ENCODE measurements at regions not wholly inside any gene's neighbourhood (a gene's known extent, or its start where the extent isn't known, plus 50 kb on each side); places are given as distances from the start of the nearest gene placed in this dataset.
"Not testable (repeated sequence)": the region's sequence is repeated elsewhere in the genome, so short reads cannot be mapped to it uniquely, and the experiment has no call there.

DNA sequence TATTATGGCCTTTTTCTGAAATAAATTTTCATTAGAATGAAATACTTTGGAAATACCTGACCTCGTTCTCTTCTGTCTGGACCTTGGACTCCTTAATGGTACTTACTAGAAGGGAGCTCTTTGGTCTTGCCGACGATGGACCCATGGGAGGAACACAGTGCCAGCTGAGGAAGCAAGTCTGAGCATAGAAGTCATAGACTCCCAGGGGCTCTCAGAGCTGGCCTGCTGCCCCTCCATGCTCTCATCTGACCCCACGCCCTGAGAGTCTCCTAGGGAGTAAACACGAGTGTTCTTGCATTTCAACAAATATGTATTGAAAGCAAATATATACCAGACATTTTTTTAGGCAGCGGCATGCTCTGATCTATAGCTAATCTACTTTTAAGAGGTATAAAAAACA is 87.8 kb downstream of the PLEKHG1 start:
- Mint-ChIP-seq H3K27ac (no peak overlapping the region), H3K4me3 (no peak overlapping the region), H3K27me3 (no peaks in the 10 kb centered on the region), H3K36me3 (ENCODE audit: low read depth) (no peaks in the 10 kb centered on the region), H3K4me1 (peaks cover 27% of the 10 kb centered on the region), H3K9me3 (no peaks in the 10 kb centered on the region)
- ChIA-PET POLR2A (no interaction called here), CTCF (interaction anchor here (1.0 to 2.6 kb wide), 2 partner anchors 8 to 10 kb away, joined by 3 to 8 read pairs; no protein-coding TSS in a partner anchor)
- DNase-seq: no peak

GRCh38 chr6:150689900-150690590 is 90.4 kb downstream of the PLEKHG1 start:
- H3K4me3 Mint-ChIP-seq: no peak overlapping the region
- H3K27ac Mint-ChIP-seq: no peak overlapping the region
- no peaks in the 10 kb centered on the region for H3K9me3 Mint-ChIP-seq
- no peaks in the 10 kb centered on the region for H3K36me3 Mint-ChIP-seq (ENCODE audit: low read depth)
- peaks cover 4% of the 10 kb centered on the region for H3K4me1 Mint-ChIP-seq
- DNase-seq: no peak
- H3K27me3 Mint-ChIP-seq: no peaks in the 10 kb centered on the region
- ChIA-PET POLR2A (interaction anchor here (0.7 kb wide), 1 partner anchor 685 kb away, joined by 3 read pairs; no protein-coding TSS in a partner anchor), CTCF (no interaction called here)

DNA sequence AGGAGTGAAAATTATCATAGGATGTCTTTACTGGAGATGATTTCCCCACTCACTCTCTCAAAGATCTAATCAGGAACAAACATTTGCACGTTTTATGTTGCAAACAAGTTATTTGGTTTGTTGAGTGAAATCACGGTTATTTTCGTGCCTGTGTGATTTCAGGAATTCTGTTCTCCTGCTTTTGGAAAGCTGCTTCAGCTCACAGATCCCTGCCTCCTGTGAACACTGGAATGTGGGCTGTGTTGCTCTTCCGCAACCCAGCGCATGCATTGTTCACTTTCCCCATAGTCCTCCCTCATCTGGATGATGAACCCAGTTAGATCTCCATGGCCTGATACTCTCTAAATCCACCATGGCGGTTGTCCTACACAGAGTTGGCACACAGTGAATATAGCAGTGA is 91.0 kb downstream of the PLEKHG1 start:
- no peaks in the 10 kb centered on the region for H3K36me3 Mint-ChIP-seq (ENCODE audit: low read depth)
- POLR2A ChIA-PET: no interaction called here
- no peaks in the 10 kb centered on the region for H3K4me1 Mint-ChIP-seq
- H3K27me3 Mint-ChIP-seq: no peaks in the 10 kb centered on the region
- no peak overlapping the region for H3K4me3 Mint-ChIP-seq
- H3K9me3 Mint-ChIP-seq: no peaks in the 10 kb centered on the region
- no peak for DNase-seq
- no peak overlapping the region for H3K27ac Mint-ChIP-seq
- CTCF ChIA-PET: no interaction called here

- Mint-ChIP-seq H3K27ac (no peak overlapping the region), H3K4me3 (no peak overlapping the region), H3K9me3 (no peaks in the 10 kb centered on the region), H3K36me3 (ENCODE audit: low read depth) (no peaks in the 10 kb centered on the region), H3K4me1 (no peaks in the 10 kb centered on the region), H3K27me3 (no peaks in the 10 kb centered on the region)
- DNase-seq: no peak
- POLR2A ChIA-PET: no interaction called here
- CTCF ChIA-PET: no interaction called here
Measured at GRCh38 chr6:150691463-150691862, 91.8 kb downstream of the PLEKHG1 start.

DNA sequence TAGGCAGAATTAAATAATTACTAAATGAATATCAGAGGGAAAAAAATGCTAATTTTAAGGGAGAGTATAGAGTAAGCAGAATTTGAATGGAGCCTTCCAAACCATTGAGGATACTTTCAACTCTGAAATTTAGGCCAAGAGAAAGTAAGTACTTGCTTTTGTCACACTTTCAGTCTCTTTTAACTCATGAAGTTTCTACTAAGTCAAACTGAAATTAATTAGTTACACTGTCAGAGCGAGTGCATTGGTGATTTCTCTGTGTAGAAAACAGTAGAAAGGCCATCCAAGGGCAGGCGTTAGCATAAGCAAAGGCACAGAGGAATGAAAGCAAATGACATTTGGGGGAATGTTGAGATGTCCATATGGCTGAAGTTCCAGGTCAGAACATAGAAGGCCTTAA is 92.9 kb downstream of the PLEKHG1 start:
- Mint-ChIP-seq H3K27ac (no peak overlapping the region), H3K4me3 (no peak overlapping the region), H3K9me3 (no peaks in the 10 kb centered on the region), H3K27me3 (no peaks in the 10 kb centered on the region), H3K4me1 (no peaks in the 10 kb centered on the region), H3K36me3 (ENCODE audit: low read depth) (no peaks in the 10 kb centered on the region)
- CTCF ChIA-PET: no interaction called here
- POLR2A ChIA-PET: no interaction called here
- DNase-seq: no peak

- Mint-ChIP-seq H3K4me3 (no peak overlapping the region), H3K36me3 (ENCODE audit: low read depth) (no peaks in the 10 kb centered on the region), H3K27me3 (no peaks in the 10 kb centered on the region), H3K9me3 (no peaks in the 10 kb centered on the region), H3K27ac (no peak overlapping the region), H3K4me1 (no peaks in the 10 kb centered on the region)
- POLR2A ChIA-PET: interaction anchor here (0.7 kb wide), 1 partner anchor 241 kb away, joined by 3 read pairs; no protein-coding TSS in a partner anchor
- DNase-seq: no peak
- CTCF ChIA-PET: interaction anchor here (1.1 to 2.1 kb wide), 4 partner anchors 9 to 26 kb away, joined by 3 to 8 read pairs (median 4); no protein-coding TSS in a partner anchor
Measured at GRCh38 chr6:150694889-150695288, 95.2 kb downstream of the PLEKHG1 start.

- H3K9me3 Mint-ChIP-seq: no peaks in the 10 kb centered on the region
- no peaks in the 10 kb centered on the region for H3K4me1 Mint-ChIP-seq
- no peak for DNase-seq
- no peak overlapping the region for H3K27ac Mint-ChIP-seq
- H3K27me3 Mint-ChIP-seq: no peaks in the 10 kb centered on the region
- no peaks in the 10 kb centered on the region for H3K36me3 Mint-ChIP-seq (ENCODE audit: low read depth)
- POLR2A ChIA-PET: no interaction called here
- CTCF ChIA-PET: interaction anchor here (1.1 to 2.1 kb wide), 3 partner anchors 10 to 25 kb away, joined by 3 to 8 read pairs (median 5); no protein-coding TSS in a partner anchor
- H3K4me3 Mint-ChIP-seq: no peak overlapping the region
Measured at GRCh38 chr6:150695652-150696051, 96.0 kb downstream of the PLEKHG1 start.

GRCh38 chr6:150696190-150696589 is 96.5 kb downstream of the PLEKHG1 start:
- no peaks in the 10 kb centered on the region for H3K9me3 Mint-ChIP-seq
- ChIA-PET CTCF (interaction anchor here (1.5 to 2.1 kb wide), 2 partner anchors 10 to 13 kb away, joined by 5 to 8 read pairs; no protein-coding TSS in a partner anchor), POLR2A (no interaction called here)

GRCh38 chr6:150696918-150697317 is 97.2 kb downstream of the PLEKHG1 start:
- H3K27ac Mint-ChIP-seq; H3K4me1 Mint-ChIP-seq; POLR2A ChIA-PET; DNase-seq; H3K36me3 Mint-ChIP-seq (ENCODE audit: low read depth); H3K9me3 Mint-ChIP-seq; H3K4me3 Mint-ChIP-seq; H3K27me3 Mint-ChIP-seq: not testable (repeated sequence)
- CTCF ChIA-PET: interaction anchor here (0.8 kb wide), 1 partner anchor 11 kb away, joined by 3 read pairs; no protein-coding TSS in a partner anchor

More at GRCh38 chr6:150696190-150696589, 96.5 kb downstream of the PLEKHG1 start:
- Mint-ChIP-seq H3K27me3 (no peaks in the 10 kb centered on the region), H3K27ac (no peak overlapping the region), H3K4me3 (no peak overlapping the region), H3K36me3 (ENCODE audit: low read depth) (no peaks in the 10 kb centered on the region), H3K4me1 (no peaks in the 10 kb centered on the region)
- DNase-seq: no peak

DNA sequence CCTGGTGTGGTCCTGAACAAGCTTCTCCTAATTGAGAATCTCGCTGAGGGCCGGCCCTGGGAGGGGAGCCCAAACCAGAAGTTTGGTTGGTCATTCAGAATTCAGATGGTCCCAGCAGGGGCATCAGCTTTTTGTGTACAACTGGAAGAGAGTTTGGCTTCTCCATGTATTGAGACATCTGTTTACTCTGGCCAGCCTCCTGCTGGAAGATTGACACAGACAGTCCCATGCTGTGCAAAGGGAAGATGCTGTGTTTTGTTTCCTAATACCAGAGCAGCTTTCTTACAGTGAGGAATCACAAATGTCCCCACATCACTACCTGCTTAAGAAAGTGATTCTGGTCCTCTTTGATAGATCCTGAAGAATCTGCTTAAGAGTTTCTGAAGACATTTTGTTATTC is 97.8 kb downstream of the PLEKHG1 start:
- Mint-ChIP-seq H3K27me3 (no peaks in the 10 kb centered on the region), H3K4me1 (no peaks in the 10 kb centered on the region), H3K4me3 (no peak overlapping the region), H3K27ac (no peak overlapping the region), H3K36me3 (ENCODE audit: low read depth) (no peaks in the 10 kb centered on the region), H3K9me3 (no peaks in the 10 kb centered on the region)
- ChIA-PET POLR2A (interaction anchor here (0.6 kb wide), 1 partner anchor 121 kb away, joined by 4 read pairs; no protein-coding TSS in a partner anchor), CTCF (interaction anchor here (0.8 kb wide), 1 partner anchor 12 kb away, joined by 3 read pairs; no protein-coding TSS in a partner anchor)
- no peak for DNase-seq

GRCh38 chr6:150698391-150698790 is 98.7 kb downstream of the PLEKHG1 start:
- H3K4me3 Mint-ChIP-seq: no peak overlapping the region
- no peaks in the 10 kb centered on the region for H3K9me3 Mint-ChIP-seq
- CTCF ChIA-PET: no interaction called here
- POLR2A ChIA-PET: no interaction called here
- no peaks in the 10 kb centered on the region for H3K36me3 Mint-ChIP-seq (ENCODE audit: low read depth)
- no peaks in the 10 kb centered on the region for H3K27me3 Mint-ChIP-seq
- H3K4me1 Mint-ChIP-seq: no peaks in the 10 kb centered on the region
- H3K27ac Mint-ChIP-seq: no peak overlapping the region
- no peak for DNase-seq

DNA sequence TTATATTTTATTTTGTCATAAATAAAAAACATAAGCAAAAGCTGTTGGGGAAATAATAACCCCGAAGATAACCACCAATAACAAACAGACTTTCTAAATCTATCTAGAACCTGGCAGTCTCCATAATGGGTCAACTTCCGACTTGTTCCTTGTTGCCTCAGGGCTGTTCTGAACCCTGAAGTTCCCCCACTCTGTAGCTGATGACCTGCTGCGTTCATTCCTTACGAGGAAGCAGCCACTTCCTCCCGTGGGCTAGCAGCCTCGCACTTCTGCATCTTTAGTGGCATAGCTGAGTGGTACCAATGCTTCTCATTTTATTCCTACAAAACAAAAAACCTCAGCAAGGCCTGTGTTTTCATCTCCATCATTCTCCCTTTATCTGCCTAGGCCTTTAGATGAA is 103.0 kb downstream of the PLEKHG1 start:
- Mint-ChIP-seq H3K4me1 (no peaks in the 10 kb centered on the region), H3K9me3 (no peaks in the 10 kb centered on the region), H3K27me3 (peaks cover 3% of the 10 kb centered on the region), H3K4me3 (no peak overlapping the region), H3K36me3 (ENCODE audit: low read depth) (no peaks in the 10 kb centered on the region), H3K27ac (no peak overlapping the region)
- ChIA-PET CTCF (no interaction called here), POLR2A (interaction anchor here (0.6 to 0.7 kb wide), 2 partner anchors 37 to 463 kb away, joined by 3 read pairs; no protein-coding TSS in a partner anchor)
- DNase-seq: no peak

DNA sequence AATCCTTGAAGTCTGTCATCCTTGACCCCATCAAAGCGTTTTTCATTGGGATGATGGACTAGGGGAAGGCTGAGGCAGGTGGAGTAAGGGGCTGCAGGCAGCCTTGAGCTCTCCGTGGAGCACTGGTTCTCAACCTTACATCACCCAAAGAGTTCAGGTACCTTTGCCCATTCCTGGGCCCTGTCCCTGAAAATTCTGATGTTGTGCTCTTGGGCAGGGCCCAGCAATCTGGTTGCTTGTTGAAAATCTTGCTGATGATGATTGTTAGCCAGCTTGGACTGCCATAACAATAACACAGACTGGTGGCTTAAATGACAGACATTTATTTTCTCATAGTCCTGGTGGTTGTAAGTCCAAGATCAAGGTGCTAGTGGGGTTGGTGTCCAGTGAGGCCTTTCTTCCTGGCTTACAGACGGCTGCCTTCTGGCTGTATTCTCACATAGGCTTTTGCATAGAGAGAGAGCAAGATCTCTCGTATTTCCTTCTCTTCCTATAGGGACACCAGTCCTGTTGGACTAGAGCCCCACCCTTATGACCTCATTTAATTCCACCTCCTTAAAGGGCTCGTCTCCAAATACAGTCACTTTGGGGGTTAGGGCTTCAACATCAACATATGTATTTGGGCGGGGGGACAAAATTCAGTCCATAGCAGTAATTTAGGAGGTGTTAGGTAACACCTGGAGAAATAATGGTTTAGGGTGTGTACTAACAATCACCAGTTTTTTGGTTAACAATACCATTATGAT is 104.9 kb downstream of the PLEKHG1 start:
- H3K27ac Mint-ChIP-seq: no peak overlapping the region
- H3K9me3 Mint-ChIP-seq: no peaks in the 10 kb centered on the region
- peaks cover 3% of the 10 kb centered on the region for H3K27me3 Mint-ChIP-seq
- no peak for DNase-seq
- no peaks in the 10 kb centered on the region for H3K4me1 Mint-ChIP-seq
- ChIA-PET CTCF (no interaction called here), POLR2A (no interaction called here)
- no peak overlapping the region for H3K4me3 Mint-ChIP-seq
- no peaks in the 10 kb centered on the region for H3K36me3 Mint-ChIP-seq (ENCODE audit: low read depth)

Data from activated CD4-positive, alpha-beta T cell treated with anti-CD3 and anti-CD28 coated beads, Interleukin-2, amount 10 ng/mL, durations not matched to agents 7 days and 5 days (primary cell).